GM23338 (cell line): ENCODE measurements at regions not wholly inside any gene's neighbourhood (a gene's known extent, or its start where the extent isn't known, plus 50 kb on each side); places are given as distances from the start of the nearest gene placed in this dataset.

ENCODE experiments used
- CREB1 ChIP-seq: fragments of 250-450 bp; sonication (Bioruptor Pico); IDR thresholded peaks from 2 replicates; pipeline ENCODE4 v1.5.0; 2020; ENCODE audit warnings: low read depth, mild to moderate bottlenecking, moderate library complexity
- CTCF ChIP-seq, 2 experiments: fragments of 200-600 bp in 1 of 2; sonication (generic) in 1 of 2; conservative IDR thresholded peaks; 2 replicates each; pipeline versions ENCODE4 v1.5.1 to v1.6.1; 2016 to 2017; ENCODE audit warnings: antibody characterized with exemption in 2 of 2, low read depth in 2 of 2, mild to moderate bottlenecking in 2 of 2, moderate library complexity in 1 of 2
- ETS1 ChIP-seq: IDR thresholded peaks from 2 replicates; pipeline ENCODE4 v1.6.1; 2016; ENCODE audit warnings: antibody characterized with exemption
- EZH2 ChIP-seq: fragments of 200-600 bp; sonication (generic); IDR thresholded peaks from one replicate; pipeline ENCODE4 v1.8.0; 2017; ENCODE audit warnings: antibody characterized with exemption, mild to moderate bottlenecking, low read depth; ENCODE audit not compliant: unreplicated experiment
- EZH2phosphoT487 ChIP-seq: fragments of 200-600 bp; sonication (generic); IDR thresholded peaks from one replicate; pipeline ENCODE4 v1.8.1; 2018; ENCODE audit warnings: antibody characterized with exemption; ENCODE audit not compliant: unreplicated experiment
- JUNB ChIP-seq: IDR thresholded peaks from one replicate; pipeline ENCODE4 v1.6.1; 2016; ENCODE audit warnings: antibody characterized with exemption; ENCODE audit not compliant: unreplicated experiment
- NANOG ChIP-seq: IDR thresholded peaks from 2 replicates; pipeline ENCODE4 v1.6.1; 2016; ENCODE audit warnings: antibody characterized with exemption, borderline replicate concordance
- POLR2AphosphoS5 ChIP-seq: IDR thresholded peaks from 2 replicates; pipeline ENCODE4 v1.6.1; 2016; ENCODE audit warnings: antibody characterized with exemption, low read depth
- ZNF114 ChIP-seq: fragments of 250-450 bp; sonication (Bioruptor Pico); IDR thresholded peaks from 2 replicates; pipeline ENCODE4 v1.5.0; 2020; ENCODE audit warnings: mild to moderate bottlenecking, moderate library complexity
- ZNF331 ChIP-seq: fragments of 250-450 bp; sonication (Bioruptor Pico); IDR thresholded peaks from 2 replicates; pipeline ENCODE4 v1.5.0; 2020; ENCODE audit warnings: low read depth, mild to moderate bottlenecking, moderate library complexity
- ZNF462 ChIP-seq: fragments of 250-450 bp; sonication (Bioruptor Pico); IDR thresholded peaks from 2 replicates; pipeline ENCODE4 v1.5.0; 2020; ENCODE audit warnings: mild to moderate bottlenecking, moderate library complexity
- TF ChIP-seq, protein P1 (sequence below): IDR thresholded peaks from one replicate; pipeline ENCODE4 v1.6.1; 2018; ENCODE audit warnings: antibody characterized with exemption; ENCODE audit not compliant: unreplicated experiment

GRCh38 chr5:35331956-35332950 is 102.0 kb upstream of the PRLR start:
- TF ChIP-seq CTCF (conservative IDR thresholded peaks at IDR 0.05; ENCODE audit: low read depth in 2 of 2) (no peak), EZH2phosphoT487 (no peak), EZH2 (no peak), JUNB (no peak), POLR2AphosphoS5 (no peak), CREB1 (CRISPR knock-in tag) (no peak), ZNF462 (no peak), ZNF114 (CRISPR knock-in tag) (no peak), NANOG (no peak), ETS1 (no peak), ZNF331 (CRISPR knock-in tag) (no peak)
- TF ChIP-seq, protein P1, sequence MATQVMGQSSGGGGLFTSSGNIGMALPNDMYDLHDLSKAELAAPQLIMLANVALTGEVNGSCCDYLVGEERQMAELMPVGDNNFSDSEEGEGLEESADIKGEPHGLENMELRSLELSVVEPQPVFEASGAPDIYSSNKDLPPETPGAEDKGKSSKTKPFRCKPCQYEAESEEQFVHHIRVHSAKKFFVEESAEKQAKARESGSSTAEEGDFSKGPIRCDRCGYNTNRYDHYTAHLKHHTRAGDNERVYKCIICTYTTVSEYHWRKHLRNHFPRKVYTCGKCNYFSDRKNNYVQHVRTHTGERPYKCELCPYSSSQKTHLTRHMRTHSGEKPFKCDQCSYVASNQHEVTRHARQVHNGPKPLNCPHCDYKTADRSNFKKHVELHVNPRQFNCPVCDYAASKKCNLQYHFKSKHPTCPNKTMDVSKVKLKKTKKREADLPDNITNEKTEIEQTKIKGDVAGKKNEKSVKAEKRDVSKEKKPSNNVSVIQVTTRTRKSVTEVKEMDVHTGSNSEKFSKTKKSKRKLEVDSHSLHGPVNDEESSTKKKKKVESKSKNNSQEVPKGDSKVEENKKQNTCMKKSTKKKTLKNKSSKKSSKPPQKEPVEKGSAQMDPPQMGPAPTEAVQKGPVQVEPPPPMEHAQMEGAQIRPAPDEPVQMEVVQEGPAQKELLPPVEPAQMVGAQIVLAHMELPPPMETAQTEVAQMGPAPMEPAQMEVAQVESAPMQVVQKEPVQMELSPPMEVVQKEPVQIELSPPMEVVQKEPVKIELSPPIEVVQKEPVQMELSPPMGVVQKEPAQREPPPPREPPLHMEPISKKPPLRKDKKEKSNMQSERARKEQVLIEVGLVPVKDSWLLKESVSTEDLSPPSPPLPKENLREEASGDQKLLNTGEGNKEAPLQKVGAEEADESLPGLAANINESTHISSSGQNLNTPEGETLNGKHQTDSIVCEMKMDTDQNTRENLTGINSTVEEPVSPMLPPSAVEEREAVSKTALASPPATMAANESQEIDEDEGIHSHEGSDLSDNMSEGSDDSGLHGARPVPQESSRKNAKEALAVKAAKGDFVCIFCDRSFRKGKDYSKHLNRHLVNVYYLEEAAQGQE = no peak
